ENCODE measurements at regions not wholly inside any gene's neighbourhood (a gene's known extent, or its start where the extent isn't known, plus 50 kb on each side); places are given as distances from the start of the nearest gene placed in this dataset.

DNA sequence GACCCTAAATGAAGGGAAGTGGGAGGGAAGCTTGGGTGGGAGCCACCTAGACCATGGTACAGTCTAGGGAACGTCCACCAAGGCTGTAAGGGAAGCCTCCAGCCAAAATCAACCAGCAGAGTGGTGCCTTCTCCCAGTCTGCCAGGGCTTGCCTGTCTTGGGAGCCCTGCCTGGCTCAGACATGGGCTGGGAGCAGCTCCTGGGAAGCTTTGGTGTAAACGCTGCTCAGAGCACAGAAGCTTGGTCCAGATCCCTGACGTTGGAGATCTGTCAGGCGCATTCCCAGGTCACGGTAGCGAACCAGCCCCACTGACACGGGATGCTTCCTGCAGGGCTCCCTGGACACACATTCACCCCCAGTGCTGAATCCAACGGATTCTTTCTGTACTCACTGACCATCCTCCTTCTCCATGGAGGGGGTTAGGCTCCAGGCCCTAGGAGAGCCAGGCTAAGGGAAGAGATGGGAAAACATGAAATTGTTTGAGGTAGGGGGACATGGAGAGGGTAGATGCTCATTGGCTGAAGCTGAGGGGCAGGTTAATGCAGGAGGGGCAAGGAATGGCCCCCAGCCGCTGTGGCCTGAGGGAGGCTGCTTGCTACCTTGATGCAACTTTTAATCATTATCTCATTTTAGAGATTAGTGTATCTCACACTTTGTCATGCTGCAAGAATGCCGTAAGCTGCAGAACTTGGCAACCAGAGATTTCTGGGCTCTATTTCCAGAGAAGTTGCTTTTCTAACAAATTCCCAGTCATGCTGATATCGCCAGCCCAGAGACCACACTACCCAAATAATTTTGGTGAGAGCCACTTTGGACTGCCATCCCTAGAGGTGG, 195.8 kb downstream of the UQCRFS1 start:
- peak; percentile 37 for DNase-seq

DNA sequence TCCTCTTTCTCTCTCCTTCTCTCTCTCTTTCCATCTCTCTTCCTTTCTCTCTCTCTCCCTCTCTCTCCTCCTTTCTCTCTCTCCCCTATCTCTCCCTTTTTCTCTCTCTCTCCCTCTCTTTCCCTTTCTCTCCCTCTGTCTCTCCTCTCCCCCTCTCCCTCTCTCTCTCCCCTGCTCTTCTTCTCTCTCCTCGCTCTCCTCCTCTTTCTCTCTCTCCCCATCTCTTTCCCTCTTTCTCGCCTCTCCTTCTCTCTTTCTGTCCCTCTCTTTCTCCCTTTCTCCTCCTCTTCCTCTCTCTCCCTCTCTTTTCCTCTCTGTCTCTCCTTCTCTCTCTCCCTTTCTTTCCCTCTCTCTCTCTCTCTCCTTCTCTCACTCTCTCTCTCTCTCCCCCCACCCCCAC, 196.6 kb downstream of the UQCRFS1 start:
- peaks cover 0 to 20% (median 0%) of the 10 kb centered on the region in 7 donors for H3K27me3 ChIP-seq (replicated peaks in 1 of 7)
- intact Hi-C loops (cut with DNase I; ENCODE audit: low total_unique reads): no loop called here
- H3K36me3 ChIP-seq: no peaks in the 10 kb centered on the region
- H3K4me3 ChIP-seq: no peak overlapping the region
- H3K27ac ChIP-seq: no peak overlapping the region
- H3K4me1 ChIP-seq: no peaks in the 10 kb centered on the region
- 78 to 91% (median 81%) methylated on average over 2 of the region's 2 CpGs for WGBS, 5 donors
- TF ChIP-seq POLR2A (IDR thresholded peaks at IDR 0.05) (no peak), POLR2AphosphoS5 (IDR thresholded peaks at IDR 0.05) (no peak)
- TF ChIP-seq, protein P1, sequence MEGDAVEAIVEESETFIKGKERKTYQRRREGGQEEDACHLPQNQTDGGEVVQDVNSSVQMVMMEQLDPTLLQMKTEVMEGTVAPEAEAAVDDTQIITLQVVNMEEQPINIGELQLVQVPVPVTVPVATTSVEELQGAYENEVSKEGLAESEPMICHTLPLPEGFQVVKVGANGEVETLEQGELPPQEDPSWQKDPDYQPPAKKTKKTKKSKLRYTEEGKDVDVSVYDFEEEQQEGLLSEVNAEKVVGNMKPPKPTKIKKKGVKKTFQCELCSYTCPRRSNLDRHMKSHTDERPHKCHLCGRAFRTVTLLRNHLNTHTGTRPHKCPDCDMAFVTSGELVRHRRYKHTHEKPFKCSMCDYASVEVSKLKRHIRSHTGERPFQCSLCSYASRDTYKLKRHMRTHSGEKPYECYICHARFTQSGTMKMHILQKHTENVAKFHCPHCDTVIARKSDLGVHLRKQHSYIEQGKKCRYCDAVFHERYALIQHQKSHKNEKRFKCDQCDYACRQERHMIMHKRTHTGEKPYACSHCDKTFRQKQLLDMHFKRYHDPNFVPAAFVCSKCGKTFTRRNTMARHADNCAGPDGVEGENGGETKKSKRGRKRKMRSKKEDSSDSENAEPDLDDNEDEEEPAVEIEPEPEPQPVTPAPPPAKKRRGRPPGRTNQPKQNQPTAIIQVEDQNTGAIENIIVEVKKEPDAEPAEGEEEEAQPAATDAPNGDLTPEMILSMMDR (IDR thresholded peaks at IDR 0.05 in 8 of 11, conservative IDR thresholded peaks at IDR 0.05 in 3 of 11): no peak
- no peaks in the 10 kb centered on the region for H3K9me3 ChIP-seq
- no peak for DNase-seq

More for the DNA sequence above, 195.8 kb downstream of the UQCRFS1 start:
- intact Hi-C loops (cut with DNase I; ENCODE audit: low total_unique reads): no loop called here
- H3K4me3 ChIP-seq: no peak overlapping the region
- WGBS, 5 donors: 63 to 82% (median 79%) methylated on average over 11 of the region's 11 CpGs
- H3K27ac ChIP-seq: no peak overlapping the region
- H3K4me1 ChIP-seq: no peaks in the 10 kb centered on the region
- H3K27me3 ChIP-seq (replicated peaks in 1 of 7): peaks cover 0 to 20% (median 0%) of the 10 kb centered on the region in 7 donors
- TF ChIP-seq POLR2AphosphoS5 (IDR thresholded peaks at IDR 0.05) (no peak), POLR2A (IDR thresholded peaks at IDR 0.05) (no peak)
- TF ChIP-seq, protein P1 (IDR thresholded peaks at IDR 0.05 in 8 of 11, conservative IDR thresholded peaks at IDR 0.05 in 3 of 11): no peak
- H3K36me3 ChIP-seq: no peaks in the 10 kb centered on the region
- H3K9me3 ChIP-seq: no peaks in the 10 kb centered on the region

DNA sequence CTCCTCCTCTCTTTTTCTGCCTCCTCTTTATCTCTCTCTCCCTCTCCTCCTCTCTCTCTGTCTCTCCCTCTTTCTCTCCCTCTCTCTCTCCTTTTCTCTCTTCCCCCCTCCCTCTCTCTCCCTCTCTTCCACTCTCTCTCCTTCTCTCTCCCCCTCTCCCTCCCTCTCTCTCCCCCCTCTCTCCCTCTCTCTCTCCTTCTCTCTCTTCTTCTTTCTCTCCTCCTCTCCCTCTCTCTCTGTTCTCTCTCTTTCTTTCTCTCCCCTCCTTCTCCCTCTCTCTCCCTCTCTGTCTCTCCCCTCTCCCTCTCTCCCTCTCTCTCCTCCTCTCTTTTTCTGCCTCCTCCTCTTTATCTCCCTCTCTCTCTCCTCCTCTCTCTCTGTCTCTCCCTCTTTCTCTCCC, 197.4 kb downstream of the UQCRFS1 start:
- H3K36me3 ChIP-seq: no peaks in the 10 kb centered on the region
- TF ChIP-seq POLR2AphosphoS5 (IDR thresholded peaks at IDR 0.05): no peak
- TF ChIP-seq, protein P1 (IDR thresholded peaks at IDR 0.05 in 8 of 11, conservative IDR thresholded peaks at IDR 0.05 in 3 of 11): no peak
- no peak for TF ChIP-seq POLR2A (IDR thresholded peaks at IDR 0.05)
- H3K9me3 ChIP-seq: no peaks in the 10 kb centered on the region
- intact Hi-C loops (cut with DNase I; ENCODE audit: low total_unique reads): no loop called here
- no peak overlapping the region for H3K27ac ChIP-seq
- no peaks in the 10 kb centered on the region for H3K4me1 ChIP-seq
- peaks cover 0 to 20% (median 0%) of the 10 kb centered on the region in 7 donors for H3K27me3 ChIP-seq (replicated peaks in 1 of 7)
- H3K4me3 ChIP-seq: no peak overlapping the region
- DNase-seq: no peak

DNA sequence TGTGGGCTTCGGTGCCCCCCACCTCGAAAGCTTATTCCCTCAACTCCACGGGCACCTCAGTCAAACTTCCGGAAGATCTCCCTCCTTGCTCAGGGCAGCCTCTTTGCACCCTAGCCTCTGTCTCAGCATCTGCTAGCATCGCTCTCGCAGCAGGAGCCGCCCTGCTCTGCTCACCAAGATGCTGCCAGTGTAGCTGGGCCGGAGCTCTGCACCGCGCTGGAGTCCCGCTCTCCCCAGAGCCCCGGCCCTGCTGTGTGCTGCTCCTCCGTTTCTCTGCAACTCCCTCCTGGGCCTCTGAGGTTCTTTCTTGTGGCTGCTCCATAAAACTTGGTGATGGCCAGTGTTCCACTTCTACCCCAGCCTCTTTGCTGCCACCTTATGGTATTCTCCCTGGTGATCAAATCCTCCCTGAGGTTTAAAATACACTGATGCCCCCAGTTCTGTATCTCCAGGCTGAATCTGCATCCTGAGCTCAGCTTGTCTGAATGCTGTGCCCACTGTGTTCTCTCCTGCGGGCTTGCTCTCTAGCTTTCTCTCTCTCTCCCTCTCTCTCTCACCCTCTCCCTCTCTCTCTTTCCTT, 198.0 kb downstream of the UQCRFS1 start:
- Histone ChIP-seq H3K9me3 (no peaks in the 10 kb centered on the region), H3K4me1 (no peaks in the 10 kb centered on the region), H3K27ac (no peak overlapping the region), H3K4me3 (no peak overlapping the region), H3K27me3 (replicated peaks in 1 of 7) (peaks cover 0 to 20% (median 0%) of the 10 kb centered on the region in 7 donors), H3K36me3 (no peaks in the 10 kb centered on the region)
- TF ChIP-seq POLR2A (IDR thresholded peaks at IDR 0.05): no peak
- TF ChIP-seq POLR2AphosphoS5 (IDR thresholded peaks at IDR 0.05): no peak
- TF ChIP-seq, protein P1 (IDR thresholded peaks at IDR 0.05 in 8 of 11, conservative IDR thresholded peaks at IDR 0.05 in 3 of 11): no peak
- intact Hi-C loops (cut with DNase I; ENCODE audit: low total_unique reads): no loop called here
- peak; percentile 68 for DNase-seq
- WGBS, 5 donors: 74 to 80% (median 79%) methylated on average over 14 of the region's 14 CpGs

Data from spleen (tissue), 11 donors.